Glutamatergic neuron (in vitro differentiated cells): ENCODE measurements at regions not wholly inside any gene's neighbourhood (a gene's known extent, or its start where the extent isn't known, plus 50 kb on each side); places are given as distances from the start of the nearest gene placed in this dataset.
"Not testable (repeated sequence)": the region's sequence is repeated elsewhere in the genome, so short reads cannot be mapped to it uniquely, and the experiment has no call there.

ENCODE experiments used
- DNase-seq: peaks from one replicate; pipeline ENCODE4 v3.0.0; 2022
- H3K27ac Mint-ChIP-seq: one replicate; pipeline ENCODE4 v1.8.0; 2020; ENCODE audit warnings: mild to moderate bottlenecking, mixed read lengths, inconsistent platforms; ENCODE audit not compliant: unreplicated experiment
- H3K27me3 Mint-ChIP-seq: one replicate; pipeline ENCODE4 v1.8.0; 2020; ENCODE audit warnings: mild to moderate bottlenecking, moderate library complexity, mixed read lengths, inconsistent platforms; ENCODE audit not compliant: unreplicated experiment
- H3K36me3 Mint-ChIP-seq: one replicate; pipeline ENCODE4 v1.8.0; 2020; ENCODE audit warnings: mild to moderate bottlenecking, mixed read lengths, inconsistent platforms; ENCODE audit not compliant: unreplicated experiment
- H3K4me1 Mint-ChIP-seq: one replicate; pipeline ENCODE4 v1.8.0; 2020; ENCODE audit warnings: mild to moderate bottlenecking, low read depth, mixed read lengths, inconsistent platforms; ENCODE audit not compliant: unreplicated experiment
- H3K4me3 Mint-ChIP-seq: one replicate; pipeline ENCODE4 v1.8.0; 2020; ENCODE audit warnings: mild to moderate bottlenecking, mixed read lengths, inconsistent platforms; ENCODE audit not compliant: unreplicated experiment
- H3K9me3 Mint-ChIP-seq: one replicate; pipeline ENCODE4 v1.8.0; 2020; ENCODE audit warnings: mild to moderate bottlenecking, moderate library complexity, mixed read lengths, inconsistent platforms; ENCODE audit not compliant: unreplicated experiment
- CTCF ChIP-seq: fragments of 200-600 bp; sonication (generic); IDR thresholded peaks from one replicate; pipeline ENCODE4 v1.5.0; 2021; ENCODE audit not compliant: partially characterized antibody, unreplicated experiment

DNA sequence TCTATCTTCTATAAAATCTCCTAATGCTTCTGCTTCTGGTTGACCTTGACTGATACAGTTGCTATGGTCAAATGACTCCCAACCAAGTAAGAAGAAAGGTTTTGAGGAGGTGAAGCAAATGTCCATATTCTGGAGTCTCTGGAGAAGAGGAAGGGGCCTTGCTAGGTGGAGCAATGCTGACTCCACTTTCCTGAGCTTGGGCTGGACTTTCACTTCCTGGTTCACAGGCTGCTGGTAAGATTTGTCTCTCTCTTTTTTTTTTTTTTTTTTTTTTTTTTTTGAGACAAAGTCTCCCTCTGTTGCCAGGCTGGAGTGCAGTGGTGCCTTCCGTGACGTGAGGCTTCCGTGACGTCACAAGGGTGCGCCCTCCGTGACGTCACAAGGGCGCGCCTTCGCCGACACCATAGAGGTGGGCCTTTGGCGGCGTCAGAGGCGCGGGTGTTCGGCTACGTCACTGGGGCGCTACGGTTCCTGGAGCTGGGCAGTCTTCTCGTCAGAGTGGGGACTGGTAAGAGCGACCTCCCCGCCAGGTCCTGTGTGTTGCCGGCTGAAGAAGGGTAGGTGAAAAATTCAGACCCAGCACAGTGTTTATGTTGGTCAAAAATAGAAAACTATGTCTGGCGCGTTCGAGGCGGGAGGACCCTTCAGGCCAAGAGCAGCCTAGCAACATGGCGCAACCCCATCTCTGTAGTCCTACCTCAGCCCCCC lies 93.7 kb upstream of the METTL14 start:
- peaks cover 22% of the 10 kb centered on the region for H3K4me1 Mint-ChIP-seq
- peak; percentile 29 for TF ChIP-seq CTCF

DNA sequence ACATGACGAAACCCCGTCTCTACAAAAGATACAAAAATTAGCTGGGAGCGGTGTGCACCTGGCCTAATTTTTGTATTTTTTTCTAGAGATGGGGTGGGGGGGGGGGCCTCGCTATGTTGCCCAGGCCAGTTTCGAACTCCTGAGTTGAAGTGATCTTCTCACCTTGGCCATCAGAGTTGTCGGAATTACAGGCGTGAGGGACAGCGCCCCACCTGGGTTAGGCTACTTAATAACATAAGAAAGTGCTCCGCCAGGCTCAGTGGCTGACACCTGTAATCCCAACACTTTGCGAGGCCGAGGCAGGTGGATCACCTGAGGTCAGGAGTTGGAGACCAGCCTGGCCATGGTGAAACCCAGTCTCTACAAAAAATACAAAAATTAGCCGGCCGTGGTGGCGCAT lies 92.9 kb upstream of the METTL14 start:
- H3K4me3 Mint-ChIP-seq, DNase-seq, H3K36me3 Mint-ChIP-seq, H3K27ac Mint-ChIP-seq: not testable (repeated sequence)
- Mint-ChIP-seq H3K9me3 (peaks cover 24% of the 10 kb centered on the region), H3K4me1 (peaks cover 16% of the 10 kb centered on the region), H3K27me3 (peaks cover 12% of the 10 kb centered on the region)

More for the DNA sequence above, 93.7 kb upstream of the METTL14 start:
- not testable (repeated sequence) for H3K36me3 Mint-ChIP-seq
- peak overlapping the region; percentile 95 for H3K4me3 Mint-ChIP-seq
- DNase-seq = peak; percentile 96
- H3K9me3 Mint-ChIP-seq = peaks cover 24% of the 10 kb centered on the region
- H3K27me3 Mint-ChIP-seq = peaks cover 12% of the 10 kb centered on the region
- H3K27ac Mint-ChIP-seq = peak overlapping the region; percentile 98

DNA sequence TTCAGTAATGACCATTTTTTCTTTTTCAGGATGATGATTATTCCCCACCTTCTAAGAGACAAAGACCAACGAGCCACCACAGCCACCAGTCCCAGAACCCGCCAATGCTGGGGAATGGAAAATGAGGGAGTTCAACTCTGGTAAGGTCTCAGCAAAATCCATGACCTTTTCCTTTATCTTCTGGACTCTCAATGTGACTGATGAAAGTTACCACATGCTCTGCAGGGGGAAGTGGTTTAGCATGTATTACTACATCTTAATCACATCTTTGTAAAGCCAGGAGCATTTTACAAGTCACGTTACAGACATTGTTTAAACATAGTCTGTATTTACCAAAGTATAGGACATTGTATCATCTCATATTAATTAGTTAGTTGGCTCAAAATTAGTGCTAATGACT lies 89.3 kb upstream of the METTL14 start:
- H3K4me1 Mint-ChIP-seq, DNase-seq, H3K36me3 Mint-ChIP-seq, H3K27ac Mint-ChIP-seq, H3K9me3 Mint-ChIP-seq, H3K4me3 Mint-ChIP-seq, H3K27me3 Mint-ChIP-seq: not testable (repeated sequence)

DNA sequence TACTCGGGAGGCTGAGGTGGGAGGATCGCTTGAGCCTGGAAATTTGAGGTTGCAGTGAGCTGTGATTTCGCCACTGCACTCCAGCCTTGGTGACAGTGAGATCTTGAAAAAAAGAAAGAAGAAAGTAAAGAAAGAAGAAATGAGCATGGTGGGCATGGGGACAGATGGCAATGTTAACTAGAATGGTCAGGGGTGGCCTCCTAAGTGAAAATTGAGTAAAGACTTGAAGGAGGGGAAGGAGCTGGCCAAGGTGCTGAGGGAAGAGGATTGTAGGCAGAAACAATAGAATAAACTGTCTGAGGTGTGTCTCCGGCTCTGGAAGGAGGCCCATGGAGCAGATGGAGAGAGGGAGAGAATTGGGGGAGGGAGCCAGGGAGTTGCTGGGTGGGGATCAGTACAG lies 60.1 kb upstream of the METTL14 start:
- not testable (repeated sequence) for H3K9me3 Mint-ChIP-seq, H3K4me1 Mint-ChIP-seq, H3K4me3 Mint-ChIP-seq, H3K36me3 Mint-ChIP-seq, DNase-seq, H3K27me3 Mint-ChIP-seq, H3K27ac Mint-ChIP-seq

GRCh38 chr4:118629697-118630096 lies 55.5 kb upstream of the METTL14 start:
- not testable (repeated sequence) for H3K4me1 Mint-ChIP-seq, H3K9me3 Mint-ChIP-seq, H3K36me3 Mint-ChIP-seq, H3K27me3 Mint-ChIP-seq, DNase-seq, H3K4me3 Mint-ChIP-seq, H3K27ac Mint-ChIP-seq

GRCh38 chr4:118630897-118631296 lies 54.3 kb upstream of the METTL14 start:
- not testable (repeated sequence) for H3K4me3 Mint-ChIP-seq, H3K4me1 Mint-ChIP-seq, H3K36me3 Mint-ChIP-seq, DNase-seq, H3K9me3 Mint-ChIP-seq, H3K27me3 Mint-ChIP-seq, H3K27ac Mint-ChIP-seq

DNA sequence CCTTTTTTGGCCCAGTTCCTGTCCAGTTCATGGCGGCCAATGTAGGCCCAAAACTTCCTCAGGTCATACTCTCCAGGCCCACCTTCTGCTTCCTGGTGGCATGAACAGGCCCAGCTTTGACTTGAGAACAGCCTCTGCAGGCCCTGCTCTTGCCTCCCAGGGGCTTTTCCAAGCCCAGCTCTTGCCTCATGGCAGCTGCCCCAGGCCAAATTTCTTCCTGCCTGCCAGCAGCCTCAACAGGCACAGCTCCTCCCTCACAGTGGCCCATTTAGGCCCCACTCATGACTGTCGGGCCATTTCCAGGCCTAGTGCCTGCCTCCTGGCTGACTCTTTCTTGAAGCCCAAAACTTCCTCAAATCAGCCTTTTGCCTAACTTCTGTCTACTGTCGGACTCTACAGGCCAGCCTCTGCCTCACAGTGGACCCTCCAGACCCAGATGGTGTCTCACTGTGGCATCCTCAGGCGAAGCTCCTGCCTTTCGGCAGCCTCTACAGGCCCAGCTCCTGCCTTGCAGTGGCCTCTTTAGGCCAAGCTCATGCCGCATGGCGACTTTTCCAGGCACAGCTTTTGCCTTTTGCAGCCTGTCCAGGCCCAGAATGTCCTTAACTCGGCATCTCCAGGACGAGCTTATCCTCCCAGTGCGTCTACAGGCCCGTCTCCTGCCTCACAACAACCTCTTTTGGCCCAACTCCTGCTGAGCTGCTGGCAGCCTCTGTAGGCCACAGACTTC lies 53.7 kb upstream of the METTL14 start:
- not testable (repeated sequence) for DNase-seq, H3K27me3 Mint-ChIP-seq, H3K9me3 Mint-ChIP-seq, H3K36me3 Mint-ChIP-seq, H3K4me1 Mint-ChIP-seq, H3K4me3 Mint-ChIP-seq, H3K27ac Mint-ChIP-seq

- not testable (repeated sequence) for H3K9me3 Mint-ChIP-seq, H3K36me3 Mint-ChIP-seq, H3K27ac Mint-ChIP-seq, H3K4me1 Mint-ChIP-seq, DNase-seq, H3K4me3 Mint-ChIP-seq, H3K27me3 Mint-ChIP-seq
These were observed 51.7 kb upstream of the METTL14 start for GRCh38 chr4:118633476-118633875.

- not testable (repeated sequence) for H3K9me3 Mint-ChIP-seq, H3K36me3 Mint-ChIP-seq, DNase-seq, H3K4me1 Mint-ChIP-seq, H3K27me3 Mint-ChIP-seq, H3K27ac Mint-ChIP-seq, H3K4me3 Mint-ChIP-seq
These were observed 50.9 kb upstream of the METTL14 start for GRCh38 chr4:118634126-118634875.
